Activated naive CD4-positive, alpha-beta T cell treated with Interleukin-2 at 50 U/mL for 16 hours (primary cell): ENCODE measurements at regions not wholly inside any gene's neighbourhood (a gene's known extent, or its start where the extent isn't known, plus 50 kb on each side); places are given as distances from the start of the nearest gene placed in this dataset.
"Not testable (repeated sequence)": the region's sequence is repeated elsewhere in the genome, so short reads cannot be mapped to it uniquely, and the experiment has no call there.

Source experiments
- DNase-seq: peaks from one replicate; pipeline ENCODE4 v3.0.0-alpha.2; 2020

DNA sequence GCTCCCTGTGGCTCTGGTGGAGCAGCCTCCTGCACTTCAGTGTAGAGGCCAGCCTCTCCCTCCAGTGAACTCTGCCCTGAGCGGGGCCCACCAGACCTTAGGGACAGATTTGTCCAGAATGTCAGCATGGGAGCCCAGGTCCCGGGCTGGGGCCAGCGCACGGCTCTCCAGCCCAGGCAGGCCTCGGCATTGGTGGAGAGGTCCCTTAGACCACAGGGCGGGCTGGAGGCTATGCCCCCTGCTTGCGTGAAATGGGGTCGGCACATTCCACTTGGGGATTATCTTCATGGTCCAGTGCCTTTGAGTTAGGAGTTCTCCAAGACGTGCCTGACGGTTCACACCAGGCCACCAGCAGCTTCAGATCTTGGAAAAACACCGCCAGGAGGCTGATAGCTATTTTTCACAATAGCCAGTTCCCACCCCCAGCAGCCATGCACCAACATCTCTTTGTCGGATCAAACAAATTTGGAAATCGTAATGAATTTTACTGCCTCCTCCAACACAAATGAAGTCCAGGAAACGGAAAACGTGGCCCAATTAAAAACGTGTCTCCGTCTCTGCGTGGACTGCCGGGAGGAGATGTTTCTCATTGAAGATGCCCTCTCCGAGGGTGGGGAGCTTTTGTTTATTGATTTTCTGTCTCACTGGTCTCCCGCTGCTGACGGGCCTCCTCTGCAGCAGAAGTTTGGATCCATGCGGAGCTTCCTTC is 110.0 kb upstream of the CIBAR2 start:
- DNase-seq, result no peak

DNA sequence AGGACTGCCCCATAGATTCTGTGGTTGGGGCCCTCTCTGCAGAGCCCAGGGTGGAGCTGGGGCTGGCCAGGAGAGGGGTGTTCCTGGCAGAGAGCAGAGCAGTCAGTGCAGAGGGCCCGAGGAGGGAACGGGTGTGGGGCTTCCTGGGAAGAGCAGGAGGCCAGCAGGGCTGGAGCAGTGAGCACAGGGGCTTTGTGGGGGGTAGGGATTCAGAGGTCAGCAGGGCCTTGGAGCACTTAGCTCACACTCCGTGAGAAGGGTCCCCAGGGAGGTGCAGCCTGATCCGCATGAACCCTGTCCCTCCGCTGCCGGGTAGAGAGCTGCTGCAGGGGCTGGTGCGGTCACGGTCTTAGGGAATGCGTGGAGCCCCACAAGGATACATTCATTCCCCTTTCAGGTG is 113.0 kb upstream of the CIBAR2 start:
- no peak for DNase-seq

DNA sequence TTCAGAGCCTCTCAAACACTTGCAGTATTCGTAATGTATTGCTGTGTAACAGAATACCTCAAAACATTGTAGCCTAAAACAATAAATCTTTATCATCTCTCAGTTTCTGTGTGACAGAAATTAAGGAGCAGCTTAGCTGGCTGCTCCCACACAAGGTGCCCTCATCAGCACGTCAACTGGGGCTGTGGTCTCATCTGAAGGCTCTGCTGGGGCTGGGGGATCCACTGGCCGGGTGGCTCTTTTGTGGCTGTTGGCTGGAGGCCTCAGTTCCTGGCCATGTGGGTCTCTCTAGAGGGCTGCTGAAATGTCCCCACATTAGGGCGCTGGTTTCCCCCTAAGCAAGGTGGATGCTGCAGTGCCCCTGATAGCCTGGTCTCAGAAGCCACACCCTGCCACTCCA is 113.4 kb upstream of the CIBAR2 start:
- no peak for DNase-seq

DNA sequence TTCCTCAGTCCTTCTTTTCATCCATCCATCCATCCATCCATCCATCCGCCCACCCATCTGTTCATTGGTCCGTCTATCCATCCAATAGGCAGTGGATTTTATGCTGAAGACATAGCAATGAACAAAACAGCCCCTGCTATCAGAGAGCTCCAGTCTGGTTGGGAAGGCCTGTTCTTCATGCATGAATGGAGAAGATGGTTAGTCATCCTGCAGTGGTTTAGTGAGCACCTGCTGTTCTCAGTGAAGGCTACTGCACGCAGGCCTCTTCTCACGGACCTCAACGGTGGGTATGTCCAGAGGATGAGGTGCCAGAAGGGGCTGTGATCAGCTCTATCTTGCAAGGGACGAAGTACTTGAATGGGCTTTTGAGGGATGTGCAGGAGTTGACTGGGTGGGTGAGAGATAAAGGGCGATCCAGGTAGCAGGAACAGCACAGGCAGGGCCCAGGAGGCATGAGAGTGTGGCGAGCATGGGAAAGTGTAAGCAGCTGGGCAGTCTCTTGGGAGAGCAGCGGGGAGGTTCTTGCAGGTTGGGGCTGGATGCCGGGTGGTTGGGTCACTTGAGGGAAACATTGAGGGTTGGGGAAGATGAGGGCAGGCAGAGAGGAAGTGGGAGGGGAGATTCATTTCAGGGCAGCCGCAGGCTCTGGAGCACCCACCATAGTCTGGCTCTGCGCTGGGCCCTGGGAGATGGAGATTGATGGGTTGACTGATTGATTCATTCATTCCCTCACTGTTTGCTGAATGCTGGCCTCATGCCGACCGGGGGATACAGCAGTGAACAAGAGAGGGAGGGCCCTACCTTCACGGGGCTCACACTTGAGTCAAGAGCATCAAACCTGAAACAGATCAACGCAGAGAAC is 115.0 kb upstream of the CIBAR2 start:
- DNase-seq, result no peak

DNA sequence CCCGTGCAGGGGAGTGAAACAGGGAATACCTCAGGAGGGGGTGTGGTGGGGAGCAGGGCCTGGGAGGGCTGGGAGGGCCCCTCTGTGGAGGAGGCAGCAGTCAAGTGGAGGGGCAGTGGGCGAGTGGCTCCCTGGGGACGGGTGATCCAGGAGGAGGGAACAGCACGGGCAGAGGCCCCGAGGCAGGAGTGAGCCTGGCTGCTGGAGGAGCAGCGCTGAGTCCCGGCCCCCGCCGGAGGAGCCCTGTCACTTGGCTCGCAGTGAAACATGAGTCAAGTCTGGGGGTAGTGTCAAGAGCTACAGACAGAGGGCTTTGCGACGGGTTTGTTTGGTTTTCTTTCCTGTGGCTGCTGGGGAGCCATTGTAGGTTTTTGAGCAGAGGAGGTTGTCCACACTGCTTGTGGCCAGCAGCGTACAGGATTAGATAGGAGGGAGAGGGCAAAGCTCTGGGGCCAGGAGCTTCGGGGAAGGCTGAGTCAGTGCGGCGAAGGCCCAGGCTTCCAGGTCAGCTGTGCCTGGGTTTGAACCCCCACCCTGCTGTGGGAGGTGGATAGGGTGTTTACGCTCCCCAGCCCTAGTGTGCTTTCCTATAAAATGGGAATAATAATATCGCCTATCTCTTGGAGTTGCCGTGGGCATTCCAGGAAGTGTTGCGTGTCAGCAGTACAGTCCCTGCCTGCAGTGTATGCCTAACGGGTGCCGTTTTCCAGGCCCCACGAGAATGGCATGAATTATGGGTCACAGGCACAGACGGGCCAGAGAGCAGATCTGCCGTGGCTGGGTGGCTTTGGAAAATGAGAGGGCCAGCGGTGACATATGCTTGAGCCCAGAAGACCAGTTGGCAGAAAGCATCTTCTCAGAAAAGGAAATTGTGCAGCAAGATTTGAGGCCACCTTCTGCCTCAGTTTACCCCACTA is 115.9 kb upstream of the CIBAR2 start:
- DNase-seq, result no peak

DNA sequence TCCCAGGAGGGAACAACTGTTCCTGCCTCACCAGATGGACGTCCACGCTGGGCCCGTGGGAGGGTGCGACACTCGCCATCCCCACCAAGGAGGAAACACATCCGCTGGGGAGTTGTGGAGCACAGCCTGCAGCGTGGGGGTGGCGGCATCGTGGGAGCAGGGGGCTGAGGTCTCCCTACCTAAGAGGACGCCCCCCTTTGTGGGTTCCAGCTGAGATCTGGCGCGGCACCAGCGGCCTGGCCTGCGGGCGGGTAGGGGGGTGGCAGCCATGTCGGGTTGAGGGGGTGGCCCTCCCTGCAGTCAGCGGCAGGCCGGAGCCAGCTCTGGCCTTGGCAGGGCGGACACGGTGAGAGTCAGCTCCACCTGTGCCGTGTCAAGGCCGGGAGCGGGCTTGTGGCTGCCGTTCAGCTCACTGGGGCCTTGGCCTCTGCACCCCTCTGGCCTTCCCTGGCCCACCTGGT is 116.7 kb upstream of the CIBAR2 start:
- DNase-seq, result no peak

DNA sequence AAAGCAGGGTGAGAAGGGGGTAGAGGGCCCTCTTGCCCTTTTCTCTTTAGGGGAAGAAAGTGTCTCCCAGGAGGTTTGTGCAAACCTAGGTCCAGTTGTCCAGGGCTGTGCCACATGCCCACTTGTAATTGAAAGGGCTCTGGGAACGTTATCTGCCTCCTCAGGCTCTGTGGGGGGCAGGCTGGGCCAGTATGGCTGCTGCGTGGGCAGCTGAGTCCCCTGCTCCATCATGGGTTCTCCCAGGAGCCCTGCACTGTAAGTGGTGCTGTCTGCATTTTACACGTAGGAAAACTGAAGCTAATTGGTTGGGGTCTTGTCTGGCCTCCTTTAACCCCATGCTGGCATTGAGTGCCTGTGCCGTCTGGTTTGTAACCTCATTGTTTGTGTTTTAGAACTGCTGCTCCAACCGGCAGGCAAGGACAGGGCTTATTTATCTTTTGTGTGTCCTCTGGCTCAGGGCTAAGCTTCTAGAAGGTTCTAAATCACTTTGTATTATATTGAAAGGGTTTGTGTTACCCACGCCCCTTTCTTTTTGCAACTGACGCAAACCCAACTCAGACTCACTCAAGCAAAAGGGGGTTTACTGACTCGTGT is 117.7 kb upstream of the CIBAR2 start:
- no peak for DNase-seq

DNA sequence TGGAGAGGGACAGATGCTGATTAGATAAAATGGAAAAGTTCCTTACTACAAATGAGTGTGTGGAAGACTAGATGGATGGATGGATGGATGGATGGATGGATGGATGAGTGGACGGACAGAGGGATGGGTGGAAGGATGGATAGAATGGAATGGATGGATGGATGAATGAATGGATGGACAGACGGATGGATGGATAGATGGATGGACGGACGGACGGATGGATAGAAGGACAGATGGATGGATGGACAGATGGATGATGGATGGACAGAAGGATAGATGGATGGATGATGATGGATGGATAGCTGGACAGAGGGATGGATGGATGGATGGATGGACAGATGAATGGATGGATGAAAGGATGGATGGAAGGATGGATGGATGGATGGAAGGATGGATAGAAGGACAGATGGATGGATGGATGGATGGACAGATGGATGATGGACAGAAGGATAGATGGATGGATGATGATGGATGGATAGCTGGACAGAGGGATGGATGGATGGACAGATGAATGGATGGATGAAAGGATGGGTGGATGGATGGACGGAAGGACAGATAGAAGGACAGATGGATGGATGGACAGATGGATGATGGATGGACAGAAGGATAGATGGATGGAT is 118.6 kb upstream of the CIBAR2 start:
- not testable (repeated sequence) for DNase-seq

DNA sequence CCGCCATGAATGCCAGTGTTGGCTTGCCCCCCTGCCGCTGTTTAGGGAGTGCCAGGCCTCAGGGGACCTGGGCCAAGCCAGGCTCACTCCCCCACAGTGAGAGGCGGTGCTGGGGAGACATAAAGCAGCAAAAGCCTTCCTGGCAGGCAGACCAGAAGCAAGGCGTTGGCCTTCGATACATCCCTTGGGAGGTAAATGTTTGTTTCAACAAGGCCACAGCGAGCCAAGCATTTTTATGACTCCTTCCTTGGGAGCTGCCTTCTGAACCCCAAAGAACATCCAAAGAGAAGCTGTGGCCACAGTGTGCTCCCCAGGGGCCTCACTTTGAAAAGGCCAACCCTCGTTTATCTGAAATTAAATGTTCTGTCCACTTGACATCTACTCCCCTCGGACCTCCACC is 119.7 kb upstream of the CIBAR2 start:
- no peak for DNase-seq

DNA sequence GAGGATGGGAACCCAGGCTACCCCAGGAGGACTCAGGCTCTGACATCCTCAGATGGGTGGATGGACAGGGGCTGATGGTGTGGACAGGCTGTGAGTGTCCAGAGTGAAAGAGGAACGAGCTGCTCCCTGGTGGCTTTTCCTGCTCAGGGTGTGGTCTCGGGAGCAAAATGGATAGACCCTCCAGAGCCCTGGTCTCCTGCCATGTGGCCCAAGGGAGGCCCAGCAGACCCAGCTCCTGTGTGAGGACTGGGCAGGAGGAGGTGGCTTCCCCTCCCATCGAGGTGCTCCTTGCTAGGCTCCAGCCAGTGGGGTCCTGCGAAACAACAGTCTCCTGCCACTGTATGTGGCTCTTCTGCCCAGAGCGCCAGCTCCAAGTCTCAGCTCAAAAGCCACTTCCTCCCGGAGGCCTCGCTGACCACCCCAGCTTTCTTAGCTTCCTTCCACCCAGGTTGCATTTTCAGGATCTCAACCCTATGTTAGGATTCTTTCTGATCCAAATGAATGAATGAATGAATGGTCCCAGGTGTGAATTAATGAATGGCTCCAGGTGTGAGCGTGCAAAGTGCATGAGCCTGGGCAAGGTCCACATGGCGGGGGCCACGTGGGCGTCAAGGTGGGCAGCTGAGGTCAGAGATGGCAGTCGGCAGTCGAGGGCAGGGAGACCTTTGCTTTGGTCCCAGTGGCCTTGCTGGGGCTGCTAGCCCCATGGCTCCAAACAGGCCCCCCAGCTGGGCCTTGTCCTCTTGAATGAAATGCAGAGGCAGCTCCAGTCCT is 120.3 kb upstream of the CIBAR2 start:
- DNase-seq, result no peak

DNA sequence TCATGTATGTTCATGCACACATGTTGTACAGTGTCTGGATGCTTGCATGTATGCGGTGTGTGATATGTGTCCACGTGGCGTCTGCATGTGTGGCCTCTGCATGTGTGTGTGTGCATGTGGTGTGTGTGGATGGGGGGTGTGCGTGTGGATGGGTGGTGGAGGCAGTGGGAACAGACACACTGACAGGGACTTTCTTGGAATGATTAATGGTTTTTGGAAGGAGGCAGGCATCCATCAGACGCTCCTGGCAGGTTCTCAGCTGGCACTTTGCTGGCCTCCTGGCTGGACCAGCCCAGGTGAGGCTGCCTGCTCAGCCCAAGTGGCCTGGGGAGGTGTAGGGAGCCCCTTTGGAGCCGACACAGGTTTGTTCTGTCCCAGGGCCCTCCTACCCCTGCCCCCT is 121.2 kb upstream of the CIBAR2 start:
- no peak for DNase-seq

DNA sequence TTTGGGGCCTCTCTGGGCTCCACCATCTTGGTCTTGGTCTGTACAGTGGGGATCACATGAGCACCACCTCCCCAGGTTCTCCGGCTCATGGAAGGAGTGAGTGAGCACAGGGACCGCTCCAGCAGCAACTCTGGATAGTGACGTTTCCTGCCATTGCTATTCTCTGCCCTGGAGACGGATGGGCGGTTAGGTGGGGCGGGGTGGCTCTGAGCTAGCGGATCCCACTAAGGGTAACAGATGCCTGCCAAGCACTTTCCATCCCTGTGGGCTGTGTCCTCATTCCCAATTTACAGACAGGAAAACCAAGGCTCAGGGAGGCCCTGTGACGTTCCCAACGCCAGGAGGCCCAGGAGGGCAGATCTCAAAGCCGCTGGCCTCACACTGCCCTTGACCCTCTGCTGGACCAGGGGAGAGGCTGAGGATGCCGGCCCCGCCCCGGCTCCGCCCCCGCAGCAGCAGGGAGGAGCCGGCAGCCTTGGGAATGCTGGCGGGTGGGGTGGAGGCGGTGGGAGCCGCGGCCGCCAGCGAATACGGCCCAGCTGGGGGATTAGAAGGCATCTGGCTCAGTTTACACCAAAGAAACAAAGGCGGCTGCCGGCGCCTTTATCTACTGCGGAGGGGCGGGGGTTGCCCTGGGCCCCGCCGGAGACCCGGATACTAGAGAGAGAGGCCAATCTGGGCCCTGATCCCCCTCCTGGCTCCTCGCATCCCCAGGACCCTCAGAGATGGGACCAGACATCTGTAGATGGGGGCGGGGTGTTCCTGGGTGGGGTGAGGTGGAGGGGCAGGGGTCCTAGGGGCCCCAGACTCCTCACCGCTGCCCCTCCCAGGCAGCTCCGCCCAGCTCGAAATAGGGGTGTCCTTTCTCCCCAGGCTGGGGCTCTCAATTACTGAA is 122.3 kb upstream of the CIBAR2 start:
- DNase-seq, result no peak

DNA sequence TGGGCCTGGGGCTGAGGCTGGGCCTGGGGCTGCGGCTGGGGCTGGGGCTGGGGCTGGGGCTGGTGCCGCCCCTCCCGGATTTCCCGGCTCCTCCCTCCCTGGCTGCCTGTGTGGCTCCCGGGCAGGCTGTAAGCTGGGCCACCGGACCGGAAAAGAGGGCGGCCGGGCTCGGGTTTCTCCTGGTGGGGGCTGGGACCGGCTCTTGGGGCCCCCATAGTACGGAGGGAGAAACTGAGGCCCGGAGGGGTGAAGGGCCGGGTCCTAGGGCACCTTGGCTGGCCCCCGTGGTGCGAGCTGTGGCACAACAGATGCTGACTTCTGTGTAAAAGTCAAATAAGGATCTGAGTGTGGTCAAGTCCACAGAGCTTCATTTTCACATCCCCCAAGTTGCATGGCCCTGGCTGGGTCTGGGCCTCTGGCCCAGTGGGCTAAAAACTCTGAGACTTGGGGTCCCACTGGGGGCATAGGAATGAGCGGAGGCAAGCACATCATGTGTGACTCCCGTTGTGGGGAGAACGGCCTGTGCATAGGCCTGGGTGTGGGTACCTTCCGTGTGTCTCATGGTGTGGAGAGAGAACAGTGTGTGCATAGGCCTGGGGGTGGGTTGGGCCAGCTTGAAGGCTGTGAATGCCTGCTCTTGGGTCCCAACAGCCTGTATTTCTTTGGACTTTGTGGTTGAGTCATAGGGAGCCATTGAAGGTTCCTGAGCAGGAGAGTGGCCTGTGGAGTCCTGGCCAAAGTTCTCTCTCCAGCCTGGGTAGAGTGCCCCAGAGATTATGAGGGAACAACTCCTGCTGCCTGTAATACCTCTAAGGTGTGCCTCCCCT is 123.9 kb upstream of the CIBAR2 start:
- no peak for DNase-seq

DNA sequence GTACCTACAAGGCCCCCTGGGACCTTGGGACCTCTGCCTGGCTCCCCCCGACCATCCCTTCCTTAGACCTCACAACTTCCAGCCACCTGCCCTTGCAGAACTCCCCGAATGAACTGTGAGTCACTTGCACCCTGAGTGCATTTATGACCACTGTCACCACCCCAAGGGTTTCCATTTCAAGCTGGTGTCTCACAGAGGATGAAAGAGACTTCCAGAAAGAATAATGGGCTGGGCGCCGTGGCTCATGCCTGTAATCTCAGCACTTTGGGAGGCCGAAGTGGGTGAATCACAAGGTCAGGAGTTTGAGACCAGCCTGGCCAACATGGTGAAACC is 124.5 kb upstream of the CIBAR2 start:
- no peak for DNase-seq

DNA sequence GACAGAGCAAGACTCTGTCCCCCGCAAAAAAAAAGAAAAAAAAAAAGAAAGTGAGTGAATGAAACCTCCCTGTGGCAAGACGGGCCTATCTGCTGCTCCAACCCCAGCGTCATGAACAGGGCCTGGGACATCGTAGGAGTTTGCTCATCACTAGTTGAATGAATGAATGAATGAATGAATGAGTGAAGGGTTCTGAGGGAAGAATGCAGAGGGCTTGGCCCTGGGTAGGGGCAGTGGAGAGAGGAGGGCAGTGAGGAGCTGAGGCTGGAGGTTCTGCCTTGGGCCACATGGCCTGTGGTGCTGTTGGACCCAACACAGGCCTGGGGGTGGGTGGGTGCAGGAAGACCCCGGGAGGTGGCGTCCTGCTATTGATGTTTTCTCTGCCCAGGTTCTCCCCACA is 125.5 kb upstream of the CIBAR2 start:
- no peak for DNase-seq

DNA sequence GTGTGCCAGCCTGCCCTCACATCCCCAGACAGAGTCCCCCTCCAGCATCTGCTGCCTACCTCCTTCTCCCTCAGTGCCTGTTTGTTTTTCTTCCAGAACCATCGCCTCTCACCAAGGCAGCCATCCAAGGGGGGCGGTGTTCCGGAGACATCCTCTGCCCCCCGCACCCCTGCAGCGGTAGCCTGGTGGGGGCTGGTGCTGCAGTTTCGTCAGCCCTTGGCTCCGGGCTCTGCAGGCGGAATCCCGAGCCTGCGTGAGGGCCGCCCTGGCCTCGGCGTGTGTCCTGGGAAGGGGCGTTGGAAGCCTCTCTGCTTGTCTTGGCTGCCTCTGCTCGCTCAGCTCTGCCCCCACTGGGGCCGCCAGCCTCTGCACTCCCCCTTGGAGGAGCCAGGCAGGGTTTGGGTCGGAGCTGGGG is 126.0 kb upstream of the CIBAR2 start:
- no peak for DNase-seq

DNA sequence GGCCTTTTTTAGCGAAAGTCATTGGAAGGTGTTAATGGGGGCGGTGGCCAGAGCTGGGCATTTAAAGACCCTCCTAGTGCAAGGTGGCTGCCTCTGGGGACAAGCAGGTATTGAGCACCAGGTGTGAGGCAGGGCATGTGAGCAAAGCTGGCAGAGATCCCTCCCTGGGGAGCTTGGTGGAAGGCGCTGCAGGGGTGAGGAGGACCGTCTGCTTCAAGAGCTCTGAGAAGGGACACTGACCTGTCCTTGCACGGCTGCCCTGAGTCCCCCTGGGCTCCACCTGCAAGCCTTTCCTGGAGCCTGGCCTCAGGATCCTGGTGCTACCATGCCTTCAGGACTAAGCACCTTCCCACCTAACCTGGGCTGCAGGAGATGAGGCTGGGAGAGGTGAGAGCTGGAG is 127.0 kb upstream of the CIBAR2 start:
- DNase-seq, result no peak

DNA sequence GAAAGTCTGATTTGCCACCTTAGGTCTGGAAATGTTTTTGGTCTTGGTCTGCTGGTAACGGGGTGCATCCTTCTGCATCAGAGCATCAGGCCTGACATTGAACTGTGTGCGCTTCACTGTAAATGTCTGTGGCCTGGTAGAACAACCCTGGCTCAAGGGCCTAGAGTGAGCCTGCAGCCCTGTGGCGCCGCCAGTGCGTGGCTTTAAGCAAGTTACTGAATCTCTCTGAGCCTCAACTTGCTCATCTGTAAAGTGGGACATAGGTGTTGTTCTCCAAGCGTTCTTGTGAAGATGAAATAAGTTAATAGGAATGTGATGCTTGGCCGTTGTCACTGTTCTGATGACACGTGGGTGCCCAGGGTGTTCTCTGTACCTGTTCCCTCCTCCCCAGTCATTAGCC is 127.6 kb upstream of the CIBAR2 start:
- DNase-seq, result no peak
